T-cell (primary cell): ENCODE measurements at regions not wholly inside any gene's neighbourhood (a gene's known extent, or its start where the extent isn't known, plus 50 kb on each side); places are given as distances from the start of the nearest gene placed in this dataset.

ENCODE experiments used
- ATAC-seq, 4 experiments: fragments of 200-7000 bp in 3 of 4; fragments of 150-1000 bp in 1 of 4; cut with Tn5 transposase; replicated peaks in 1 of 4; 1 replicate in 3 of 4; 2 replicates in 1 of 4; pipeline ENCODE4 v1.10.0; 2021; ENCODE audit warnings: moderate library complexity in 3 of 4, mild to moderate bottlenecking in 2 of 4, moderate number of reproducible peaks in 1 of 4
- CTCF ChIA-PET, 2 donors: fragments of 300-600 bp; sonication (Branson Sonifier 250); formaldehyde crosslinking; loops; one replicate each; lab custom pipeline; 2022; ENCODE audit warnings: antibody characterized with exemption in 2 of 2; lab: Charles Lee
- POLR2A ChIA-PET, 2 donors: fragments of 300-600 bp; sonication (Branson Sonifier 250); formaldehyde crosslinking; loops; one replicate each; lab custom pipeline; 2022; ENCODE audit warnings: antibody characterized with exemption in 2 of 2; lab: Charles Lee
- DNase-seq, 35 experiments: peaks; one replicate each; pipeline versions ENCODE4 v3.0.0 to v3.0.0-alpha.2; 2013 to 2023
- H3K27ac ChIP-seq: one replicate; pipeline ENCODE4 v1.5.1; 2013; ENCODE audit warnings: low read length
- H3K27me3 ChIP-seq, 2 experiments: replicated peaks in 1 of 2; 1 replicate in 1 of 2; 2 replicates in 1 of 2; pipeline versions ENCODE4 v1.6.1 to v1.7.0; 2013; ENCODE audit warnings: low read length in 1 of 2, mixed read lengths in 1 of 2; ENCODE audit not compliant: control insufficient read depth in 2 of 2, insufficient read depth in 2 of 2; ENCODE audit errors: extremely low read depth in 1 of 2
- H3K36me3 ChIP-seq, 2 donors: 1 replicate in 1 of 2; 2 replicates in 1 of 2; pipeline versions ENCODE4 v1.6.1 to v1.7.0; 2013; ENCODE audit warnings: low read length in 1 of 2; ENCODE audit not compliant: control insufficient read depth in 2 of 2, insufficient read depth in 1 of 2; ENCODE audit errors: extremely low read depth in 1 of 2
- H3K4me1 ChIP-seq, 2 experiments: 1 replicate in 1 of 2; 2 replicates in 1 of 2; pipeline versions ENCODE4 v1.6.1 to v1.7.0; 2013; ENCODE audit warnings: low read length in 2 of 2, mixed read lengths in 1 of 2; ENCODE audit not compliant: insufficient read depth in 2 of 2, control insufficient read depth in 1 of 2; ENCODE audit errors: extremely low read depth in 1 of 2
- H3K4me3 ChIP-seq, 2 donors: 1 replicate in 1 of 2; 2 replicates in 1 of 2; pipeline versions ENCODE4 v1.5.1 to v1.7.0; 2013; ENCODE audit warnings: mild to moderate bottlenecking in 2 of 2, low read length in 1 of 2, moderate library complexity in 1 of 2; ENCODE audit not compliant: control insufficient read depth in 1 of 2; ENCODE audit errors: extremely low read depth in 1 of 2
- H3K9me3 ChIP-seq: 2 replicates; pipeline ENCODE4 v1.7.0; 2013
- H3K27ac Mint-ChIP-seq, 2 donors: one replicate each; pipeline ENCODE4 v1.8.0; 2020 to 2021; ENCODE audit warnings: mild to moderate bottlenecking in 2 of 2, mixed read lengths in 2 of 2
- H3K27me3 Mint-ChIP-seq, 2 donors: one replicate each; pipeline ENCODE4 v1.8.0; 2021 to 2022; ENCODE audit warnings: mixed read lengths in 2 of 2
- H3K36me3 Mint-ChIP-seq: one replicate; pipeline ENCODE4 v1.8.0; 2021; ENCODE audit warnings: mixed read lengths
- H3K4me1 Mint-ChIP-seq, 3 donors: one replicate each; pipeline ENCODE4 v1.8.0; 2020 to 2022; ENCODE audit warnings: mixed read lengths in 3 of 3, mild to moderate bottlenecking in 1 of 3
- H3K4me3 Mint-ChIP-seq, 3 donors: one replicate each; pipeline ENCODE4 v1.8.0; 2020 to 2022; ENCODE audit warnings: mild to moderate bottlenecking in 3 of 3, mixed read lengths in 3 of 3, moderate library complexity in 3 of 3
- H3K9me3 Mint-ChIP-seq, 3 donors: one replicate each; pipeline ENCODE4 v1.8.0; 2020 to 2022; ENCODE audit warnings: mixed read lengths in 3 of 3
- WGBS: methylation state at CpG from one replicate; pipeline ENCODE4 v1.1.5; 2013; ENCODE audit warnings: missing lambda C conversion rate; ENCODE audit not compliant: insufficient coverage; 5-methylcytosine and 5-hydroxymethylcytosine counted together

- CTCF ChIA-PET: no interaction called here
- DNase-seq (no peak), ATAC-seq (no peak)
- Histone ChIP-seq H3K27ac (no peak overlapping the region), H3K9me3 (no peaks in the 10 kb centered on the region), H3K36me3 (no peaks in the 10 kb centered on the region), H3K4me1 (no peaks in the 10 kb centered on the region), H3K4me3 (no peak overlapping the region), H3K27me3 (peaks cover 0 to 36% of the 10 kb centered on the region in 2 experiments)
- no peak overlapping the region for H3K27ac Mint-ChIP-seq
- WGBS: 90% methylated on average over 19 of the region's 26 CpGs
- H3K36me3 Mint-ChIP-seq: no peaks in the 10 kb centered on the region
- POLR2A ChIA-PET: no interaction called here
- H3K27me3 Mint-ChIP-seq: peaks cover 7 to 29% of the 10 kb centered on the region in 2 donors
- H3K9me3 Mint-ChIP-seq: no peaks in the 10 kb centered on the region
- H3K4me1 Mint-ChIP-seq: no peaks in the 10 kb centered on the region
- H3K4me3 Mint-ChIP-seq: no peak overlapping the region
Observed at GRCh38 chr5:180438785-180439780, 55.1 kb upstream of the CNOT6 start.

- Mint-ChIP-seq H3K4me3 (no peak overlapping the region), H3K36me3 (no peaks in the 10 kb centered on the region), H3K27me3 (peaks cover 7 to 28% of the 10 kb centered on the region in 2 donors), H3K27ac (no peak overlapping the region), H3K9me3 (peaks cover 9 to 10% (median 10%) of the 10 kb centered on the region in 3 donors), H3K4me1 (no peaks in the 10 kb centered on the region)
- Histone ChIP-seq H3K36me3 (no peaks in the 10 kb centered on the region), H3K27me3 (peaks cover 0 to 36% of the 10 kb centered on the region in 2 experiments), H3K4me1 (no peaks in the 10 kb centered on the region), H3K9me3 (no peaks in the 10 kb centered on the region), H3K27ac (no peak overlapping the region), H3K4me3 (no peak overlapping the region)
- ATAC-seq (no peak), DNase-seq (no peak)
- ChIA-PET POLR2A (interaction anchor here in 1 of 2 donors (0.5 kb wide), 1 partner anchor 25 kb away, joined by 4 read pairs; no protein-coding TSS in a partner anchor), CTCF (no interaction called here)
- 32% methylated on average over 6 of the region's 17 CpGs for WGBS
Observed at GRCh38 chr5:180439911-180440769, 54.0 kb upstream of the CNOT6 start.

GRCh38 chr5:180441564-180442051 is 52.6 kb upstream of the CNOT6 start:
- Histone ChIP-seq H3K4me1 (no peaks in the 10 kb centered on the region), H3K27me3 (peaks cover 0 to 22% of the 10 kb centered on the region in 2 experiments), H3K4me3 (no peak overlapping the region), H3K27ac (no peak overlapping the region), H3K9me3 (no peaks in the 10 kb centered on the region), H3K36me3 (no peaks in the 10 kb centered on the region)
- CTCF ChIA-PET: no interaction called here
- WGBS: 76% methylated on average over 14 of the region's 15 CpGs
- H3K4me1 Mint-ChIP-seq: no peaks in the 10 kb centered on the region
- ATAC-seq: no peak
- DNase-seq: no peak
- H3K36me3 Mint-ChIP-seq: no peaks in the 10 kb centered on the region
- H3K4me3 Mint-ChIP-seq: no peak overlapping the region
- POLR2A ChIA-PET: no interaction called here
- H3K27me3 Mint-ChIP-seq: peaks cover 7 to 19% of the 10 kb centered on the region in 2 donors
- no peak overlapping the region for H3K27ac Mint-ChIP-seq
- peaks cover 10 to 16% (median 11%) of the 10 kb centered on the region in 3 donors for H3K9me3 Mint-ChIP-seq
